Cardiac muscle cell (in vitro differentiated cells and primary cell): ENCODE measurements at regions not wholly inside any gene's neighbourhood (a gene's known extent, or its start where the extent isn't known, plus 50 kb on each side); places are given as distances from the start of the nearest gene placed in this dataset.

ENCODE experiments used
- DNase-seq, 2 donors: peaks; one replicate each; pipeline versions ENCODE4 v3.0.0 to v3.0.0-alpha.2; 2010 to 2017; ENCODE audit warnings: low read depth in 1 of 2, low spot score in 1 of 2
- H3K27ac ChIP-seq: fragments of 200-600 bp; sonication (generic); 2 replicates; pipeline ENCODE4 v1.5.1; 2016
- H3K27me3 ChIP-seq: fragments of 200-600 bp; sonication (generic); 2 replicates; pipeline ENCODE4 v1.6.0; 2016; ENCODE audit warnings: control low read depth
- H3K36me3 ChIP-seq: fragments of 200-600 bp; sonication (generic); 2 replicates; pipeline ENCODE4 v1.5.1; 2016; ENCODE audit warnings: control low read depth
- H3K4me1 ChIP-seq: fragments of 200-600 bp; sonication (generic); 2 replicates; pipeline ENCODE4 v1.8.1; 2017; ENCODE audit warnings: low read depth, mild to moderate bottlenecking, mixed run types
- H3K4me3 ChIP-seq: fragments of 200-600 bp; sonication (generic); 2 replicates; pipeline ENCODE4 v1.5.1; 2016; ENCODE audit warnings: mild to moderate bottlenecking
- H3K9me3 ChIP-seq: fragments of 200-600 bp; sonication (generic); 2 replicates; pipeline ENCODE4 v1.5.1; 2017; ENCODE audit warnings: low read depth, mild to moderate bottlenecking, control low read depth
- CTCF ChIP-seq: IDR thresholded peaks from 2 replicates; pipeline ENCODE4 v1.5.1; 2012; ENCODE audit warnings: low read depth, mild to moderate bottlenecking, low read length

DNA sequence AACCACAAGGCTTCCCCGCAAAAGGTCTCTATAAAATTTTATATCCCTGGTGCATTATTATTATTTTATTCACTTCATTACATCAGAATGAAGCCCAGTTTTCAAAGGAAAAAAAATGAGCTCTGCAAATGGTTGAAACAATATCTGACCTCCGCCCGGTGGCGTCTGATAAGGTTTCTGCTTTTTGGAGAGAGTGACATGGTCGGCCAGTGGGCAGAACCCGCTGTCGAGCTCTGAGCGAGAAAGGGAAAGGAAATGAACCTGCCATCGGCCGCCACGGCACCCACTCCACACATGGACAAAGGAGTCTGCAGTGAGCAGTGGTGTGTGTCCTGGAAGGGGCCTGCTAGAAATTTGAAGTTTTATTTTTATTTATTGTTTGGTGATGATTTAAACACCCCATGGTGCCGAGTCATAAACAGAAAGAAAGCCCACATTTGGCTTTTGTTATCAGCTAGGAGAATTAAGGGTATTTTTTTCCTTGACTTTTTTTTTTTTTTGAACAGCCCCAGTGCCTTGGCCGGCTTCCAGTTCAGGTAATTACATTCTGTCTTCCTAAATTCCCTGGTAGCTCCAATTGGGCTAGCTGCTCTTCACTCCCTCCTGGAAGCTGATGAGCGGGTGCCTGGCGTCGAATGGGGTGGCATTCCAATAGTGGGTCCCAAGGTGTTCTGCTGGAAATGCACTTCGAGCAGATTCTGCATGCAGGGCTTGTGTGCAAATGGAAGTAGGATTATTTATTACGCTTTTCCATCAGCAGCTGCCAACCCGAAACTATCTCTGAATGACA, 149.4 kb upstream of the MKI67 start:
- TF ChIP-seq CTCF, result no peak
- H3K27ac ChIP-seq, result no peak overlapping the region

GRCh38 chr10:128277267-128277840, 151.1 kb upstream of the MKI67 start:
- Histone ChIP-seq H3K27ac (no peak overlapping the region), H3K4me3 (no peak overlapping the region), H3K9me3 (no peaks in the 10 kb centered on the region), H3K4me1 (no peaks in the 10 kb centered on the region), H3K27me3 (no peaks in the 10 kb centered on the region), H3K36me3 (no peaks in the 10 kb centered on the region)
- DNase-seq, result no peak
- no peak for TF ChIP-seq CTCF

More for the DNA sequence above, 149.4 kb upstream of the MKI67 start:
- no peak for DNase-seq
- Histone ChIP-seq H3K36me3 (no peaks in the 10 kb centered on the region), H3K27me3 (no peaks in the 10 kb centered on the region), H3K9me3 (no peaks in the 10 kb centered on the region), H3K4me1 (no peaks in the 10 kb centered on the region), H3K4me3 (no peak overlapping the region)

GRCh38 chr10:128278362-128278761, 152.1 kb upstream of the MKI67 start:
- Histone ChIP-seq H3K9me3 (no peaks in the 10 kb centered on the region), H3K27me3 (no peaks in the 10 kb centered on the region), H3K4me1 (no peaks in the 10 kb centered on the region), H3K4me3 (no peak overlapping the region), H3K27ac (no peak overlapping the region), H3K36me3 (no peaks in the 10 kb centered on the region)
- no peak for DNase-seq
- no peak for TF ChIP-seq CTCF

DNA sequence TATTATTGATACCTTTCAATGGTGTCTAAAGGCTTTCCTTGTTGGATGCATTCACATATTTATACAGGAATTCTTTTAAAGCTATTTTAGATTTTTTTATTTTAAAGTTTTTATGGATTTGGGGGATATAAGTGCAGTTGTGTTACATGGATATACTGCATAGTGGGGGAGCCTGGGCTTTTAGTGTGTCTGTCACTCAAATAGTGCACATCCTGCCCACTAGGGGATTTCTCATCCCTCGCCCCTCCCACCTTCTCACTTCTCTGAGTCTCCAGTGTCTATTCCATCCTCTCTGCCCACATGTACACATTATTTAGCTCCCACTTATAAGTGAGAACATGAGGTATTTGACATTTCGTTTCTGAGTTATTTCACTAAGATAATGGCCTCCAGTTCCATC, 154.0 kb upstream of the MKI67 start:
- no peak for TF ChIP-seq CTCF

GRCh38 chr10:128281343-128281742, 155.1 kb upstream of the MKI67 start:
- H3K4me3 ChIP-seq, result no peak overlapping the region
- H3K27me3 ChIP-seq, result peaks cover 26% of the 10 kb centered on the region
- no peak for TF ChIP-seq CTCF
- DNase-seq, result no peak
- H3K4me1 ChIP-seq, result no peaks in the 10 kb centered on the region
- H3K27ac ChIP-seq, result no peak overlapping the region
- H3K36me3 ChIP-seq, result no peaks in the 10 kb centered on the region
- no peaks in the 10 kb centered on the region for H3K9me3 ChIP-seq

More for the DNA sequence above, 154.0 kb upstream of the MKI67 start:
- no peak for DNase-seq
- H3K4me1 ChIP-seq, result no peaks in the 10 kb centered on the region
- H3K36me3 ChIP-seq, result no peaks in the 10 kb centered on the region
- H3K27me3 ChIP-seq, result peaks cover 15% of the 10 kb centered on the region
- H3K4me3 ChIP-seq, result no peak overlapping the region
- H3K9me3 ChIP-seq, result no peaks in the 10 kb centered on the region
- H3K27ac ChIP-seq, result no peak overlapping the region
